HG02884 (cell line): ENCODE measurements at regions not wholly inside any gene's neighbourhood (a gene's known extent, or its start where the extent isn't known, plus 50 kb on each side); places are given as distances from the start of the nearest gene placed in this dataset.

Experiments used
- ATAC-seq: cut with Tn5 transposase; IDR thresholded peaks from one replicate; pipeline ENCODE4 v1.9.1; 2021; ENCODE audit warnings: mild to moderate bottlenecking, moderate library complexity; ENCODE audit not compliant: unreplicated experiment

DNA sequence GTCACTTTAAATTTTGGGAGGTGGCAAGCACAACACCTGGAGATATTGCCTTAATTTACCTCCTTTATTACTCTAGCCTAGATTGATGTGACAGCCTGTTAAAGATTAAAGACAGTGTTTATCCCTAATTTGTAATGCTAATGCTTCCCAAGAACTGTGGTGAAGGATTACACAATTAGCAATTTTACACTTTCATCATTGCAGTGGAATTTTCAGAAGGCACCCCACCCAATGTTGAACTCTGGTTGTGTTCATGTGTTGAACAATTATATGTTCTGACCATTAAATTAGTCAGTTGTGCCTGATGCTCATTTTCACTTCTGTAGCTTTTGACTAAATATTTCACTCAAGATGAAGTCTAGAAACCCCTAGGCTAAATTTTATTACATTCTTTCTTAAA is 317.1 kb upstream of the CWC22 start:
- ATAC-seq = no peak

DNA sequence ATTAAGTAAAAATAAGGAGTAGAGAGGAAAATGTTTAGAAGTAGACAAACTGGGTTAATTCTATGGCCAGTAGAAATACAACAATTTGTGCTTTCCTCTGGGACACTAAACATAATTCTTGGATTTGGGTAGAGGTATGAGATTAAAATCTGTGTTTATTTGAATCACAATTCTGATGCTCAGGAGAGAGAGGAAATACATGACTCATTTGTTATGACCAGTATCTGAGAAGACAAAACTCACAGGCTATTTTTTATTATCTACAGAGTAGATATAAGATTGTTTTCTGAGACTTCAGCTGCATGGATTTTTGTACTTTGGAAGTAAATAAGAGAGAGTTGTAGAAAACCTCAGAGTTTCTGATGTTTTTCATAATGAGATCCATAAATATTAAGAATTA is 315.7 kb upstream of the CWC22 start:
- ATAC-seq = no peak

DNA sequence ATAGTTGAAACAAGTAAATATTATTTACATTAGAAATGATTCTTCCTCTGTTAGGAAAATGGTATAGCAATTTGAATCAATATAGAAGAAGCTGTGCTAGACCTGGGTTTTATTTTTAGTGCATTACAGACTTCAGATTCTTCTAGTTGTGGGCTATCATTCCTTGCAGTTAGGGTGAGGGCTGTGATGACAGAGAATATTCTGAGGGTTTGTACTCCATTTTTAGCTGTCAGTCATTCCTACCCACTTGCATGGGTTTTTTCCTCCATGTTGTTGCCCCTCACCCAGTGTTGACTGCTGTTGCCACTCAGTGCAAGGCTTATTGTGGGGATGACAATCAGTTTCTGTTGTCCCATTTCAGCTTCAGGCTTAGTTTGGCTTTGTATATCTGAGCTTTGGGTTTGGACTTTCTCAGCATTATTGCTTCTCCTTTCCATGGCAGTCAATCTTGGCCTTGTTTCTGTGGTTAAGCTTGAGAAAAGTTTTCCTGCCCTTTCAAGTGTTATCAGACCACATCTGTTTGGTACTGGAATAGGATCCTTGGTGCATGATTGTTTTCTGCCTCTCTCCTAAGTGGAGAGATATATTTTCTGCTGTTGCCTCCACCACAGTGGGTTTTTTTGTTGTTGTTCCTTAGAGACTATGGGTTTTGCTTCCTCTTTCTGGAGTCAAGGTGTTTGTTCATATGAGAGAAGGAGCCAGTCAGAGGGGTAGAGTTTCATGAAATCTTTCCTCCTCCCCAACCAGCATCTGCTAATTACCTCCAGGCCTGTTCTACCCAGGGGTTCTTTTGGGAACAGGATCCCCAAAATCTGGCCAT is 312.7 kb upstream of the CWC22 start:
- ATAC-seq = peak; percentile 91

DNA sequence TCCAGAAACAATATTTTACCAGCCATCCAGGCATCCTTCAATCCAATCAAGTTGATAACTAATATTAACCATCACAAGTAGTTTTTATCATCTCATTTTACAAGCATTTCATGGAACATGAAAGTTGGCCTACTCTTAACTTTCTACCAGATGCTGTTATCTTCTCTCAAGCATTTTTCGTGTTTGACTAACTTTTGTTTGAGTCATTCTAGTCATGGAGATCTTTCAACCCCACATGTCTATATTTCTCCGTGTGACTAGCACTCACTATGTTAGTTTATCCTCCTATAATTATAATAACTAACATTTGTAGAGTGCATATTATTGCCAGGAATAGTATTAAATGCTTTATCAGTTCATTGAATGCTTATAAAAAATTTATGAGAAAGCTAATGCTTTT is 307.0 kb upstream of the CWC22 start:
- ATAC-seq = no peak

DNA sequence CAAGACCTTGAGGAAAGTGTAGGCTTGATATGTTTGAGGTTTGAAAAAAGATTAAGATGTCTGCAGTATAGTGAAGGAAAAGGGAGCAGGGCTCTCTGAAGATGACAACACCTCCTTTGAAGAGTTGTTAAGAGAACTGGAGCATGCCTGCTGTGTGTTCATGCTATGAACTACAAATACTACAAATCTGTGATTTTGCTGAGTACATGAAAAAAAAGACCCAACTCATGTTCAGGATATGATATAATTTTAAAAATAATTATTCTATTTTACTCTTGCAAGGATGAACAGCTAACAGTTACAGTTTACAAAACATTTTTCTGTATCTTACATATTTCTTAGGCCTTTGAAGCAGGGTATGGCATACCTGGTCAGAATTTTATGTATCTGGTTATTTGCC is 305.4 kb upstream of the CWC22 start:
- ATAC-seq = no peak

DNA sequence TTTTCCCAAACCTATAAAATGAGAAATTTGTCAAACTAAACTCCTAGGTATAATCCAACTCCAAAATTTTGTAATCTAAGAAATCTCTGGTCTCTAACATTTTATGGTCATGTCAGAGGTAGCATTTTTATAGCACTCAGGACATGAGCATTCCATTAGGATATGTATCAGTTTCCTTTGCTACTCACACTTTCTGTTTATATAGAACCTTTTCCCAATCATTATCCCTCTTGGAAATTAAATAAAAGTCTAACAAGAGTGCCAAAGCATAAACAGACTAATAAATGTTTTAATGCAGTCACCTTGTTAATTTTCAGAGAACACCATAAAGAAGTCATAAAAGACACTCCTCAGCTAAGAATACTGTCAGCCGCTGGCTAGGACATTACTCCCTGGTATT is 300.0 kb upstream of the CWC22 start:
- no peak for ATAC-seq

DNA sequence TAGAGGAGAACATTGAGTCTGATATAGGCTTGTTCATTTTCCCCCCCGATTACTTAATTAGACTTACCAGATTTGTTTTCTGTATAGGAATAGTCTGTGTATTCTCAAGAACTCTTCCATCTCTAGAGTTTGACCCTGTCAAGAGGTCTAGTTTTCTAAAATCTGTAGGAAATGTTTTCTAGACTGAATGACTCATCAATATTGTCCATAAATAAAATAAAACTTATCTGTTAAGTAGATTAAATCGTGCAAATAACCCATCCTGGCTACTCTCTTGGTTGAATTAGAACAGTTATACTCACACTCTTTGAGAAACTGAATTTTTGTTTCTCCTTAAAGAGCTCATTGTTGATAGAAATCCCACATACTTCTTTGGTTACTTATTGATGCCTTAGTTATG is 299.2 kb upstream of the CWC22 start:
- ATAC-seq = no peak

DNA sequence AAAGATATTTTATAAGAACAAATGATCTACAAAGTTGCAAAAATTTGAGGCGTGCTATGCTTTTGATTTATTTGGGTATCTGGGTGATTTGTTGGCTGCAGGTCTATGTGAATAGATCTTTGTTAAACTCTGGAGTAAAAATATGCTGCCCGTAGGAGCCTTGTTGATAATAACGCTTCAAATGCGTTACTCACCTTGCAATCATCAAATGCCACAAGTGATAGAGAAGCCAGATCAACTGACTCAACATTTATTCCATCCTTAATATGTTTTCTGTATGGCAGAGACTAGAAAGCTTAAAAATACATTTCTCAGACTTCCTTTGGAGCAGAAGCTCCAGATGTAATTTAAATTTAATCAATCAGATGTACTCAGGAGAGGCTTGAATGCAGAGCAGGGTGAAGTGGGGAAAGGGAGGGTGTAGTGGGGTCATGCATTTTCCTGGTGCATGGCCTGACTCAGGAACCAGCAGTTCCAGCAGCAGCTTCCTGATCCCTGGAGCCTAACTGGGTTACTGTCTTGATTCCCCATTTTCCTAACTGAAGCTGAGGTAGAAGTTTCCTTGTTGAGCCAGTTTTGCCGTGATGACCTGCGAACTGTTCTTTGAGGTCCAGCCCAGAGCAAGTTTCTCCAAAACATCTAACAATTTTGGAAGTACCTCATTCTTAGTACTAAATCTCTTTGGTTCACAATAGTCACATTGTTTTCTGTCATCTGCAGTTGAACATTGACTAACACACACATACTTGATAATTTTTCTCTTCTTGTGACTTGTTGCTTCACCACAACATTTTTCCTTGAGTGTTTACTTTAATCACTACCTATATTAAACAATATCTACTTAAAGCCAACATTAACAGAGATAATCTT is 284.7 kb upstream of the CWC22 start:
- ATAC-seq = no peak

DNA sequence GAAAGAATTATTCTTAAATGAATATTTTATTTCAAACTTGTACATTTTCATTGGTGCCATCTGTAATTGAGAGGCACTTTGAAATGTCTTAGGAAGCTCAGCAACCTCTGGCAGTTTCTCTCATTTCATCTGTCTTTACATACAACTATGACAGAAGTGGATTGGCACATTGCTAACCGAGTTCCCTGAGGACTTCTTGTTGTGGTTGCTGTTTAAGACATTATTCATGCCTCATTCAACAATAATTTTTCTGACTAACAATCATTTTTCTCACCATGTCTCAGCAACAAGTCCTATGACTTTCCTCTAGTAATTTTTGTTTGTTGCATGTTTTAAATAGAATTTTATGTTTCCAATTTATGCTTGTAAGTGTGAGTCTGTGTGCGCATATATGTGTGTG is 284.0 kb upstream of the CWC22 start:
- no peak for ATAC-seq

DNA sequence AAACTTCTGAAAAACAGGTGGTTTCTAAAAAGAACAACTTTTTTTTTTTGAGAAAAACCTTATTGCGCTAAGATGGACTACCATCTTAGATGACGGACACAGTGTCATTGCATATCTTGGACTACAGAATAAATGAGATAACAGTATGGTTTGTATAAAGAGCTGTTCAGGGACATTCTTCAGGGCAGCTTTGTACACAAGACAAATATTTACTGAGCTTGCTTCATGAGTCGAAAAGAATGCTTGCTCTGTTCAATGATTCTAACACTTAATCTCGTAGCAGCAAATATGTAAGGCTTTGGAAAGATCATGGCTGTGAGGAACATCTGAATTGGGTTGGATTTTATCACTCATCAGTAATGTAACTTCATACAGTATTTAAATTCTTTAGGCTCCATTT is 282.5 kb upstream of the CWC22 start:
- no peak for ATAC-seq

DNA sequence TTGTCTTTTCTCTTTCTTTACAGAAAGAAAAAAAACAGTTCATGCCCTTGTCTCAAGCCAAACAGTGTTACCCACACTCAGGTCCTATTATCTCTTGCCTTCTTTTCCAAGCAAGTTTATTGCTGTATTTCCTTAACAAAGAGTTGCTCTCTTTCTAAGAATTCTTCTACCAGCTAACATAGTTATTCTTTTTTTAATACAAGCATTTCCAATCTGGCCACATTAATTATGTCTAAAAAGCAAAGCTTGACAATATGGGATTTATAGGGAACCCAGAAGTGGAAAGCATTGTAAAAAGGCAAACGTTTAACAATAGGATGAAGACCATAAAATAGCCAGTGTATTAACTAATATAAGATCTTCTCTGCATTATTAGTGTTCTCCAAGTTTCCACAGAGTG is 272.5 kb upstream of the CWC22 start:
- ATAC-seq = no peak

DNA sequence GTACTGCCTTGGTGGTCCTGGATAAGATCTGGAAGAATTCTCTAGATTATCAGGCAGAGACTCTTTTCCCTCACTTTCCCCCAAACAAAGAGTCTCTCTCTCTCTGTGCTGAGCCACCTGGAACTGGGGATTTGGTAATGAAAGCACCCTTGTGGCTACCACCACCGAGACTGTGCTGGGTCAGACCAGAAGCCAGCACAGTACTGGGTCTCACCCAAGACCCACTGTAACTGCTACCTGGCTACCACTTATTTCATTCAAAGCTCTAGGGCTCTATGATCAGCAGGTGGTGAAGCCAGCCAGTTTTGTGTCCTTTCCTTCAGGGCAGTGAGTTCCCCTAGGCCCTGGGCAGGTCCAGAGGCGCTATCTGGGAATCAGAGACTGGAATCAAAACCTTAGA is 269.6 kb upstream of the CWC22 start:
- ATAC-seq = no peak

DNA sequence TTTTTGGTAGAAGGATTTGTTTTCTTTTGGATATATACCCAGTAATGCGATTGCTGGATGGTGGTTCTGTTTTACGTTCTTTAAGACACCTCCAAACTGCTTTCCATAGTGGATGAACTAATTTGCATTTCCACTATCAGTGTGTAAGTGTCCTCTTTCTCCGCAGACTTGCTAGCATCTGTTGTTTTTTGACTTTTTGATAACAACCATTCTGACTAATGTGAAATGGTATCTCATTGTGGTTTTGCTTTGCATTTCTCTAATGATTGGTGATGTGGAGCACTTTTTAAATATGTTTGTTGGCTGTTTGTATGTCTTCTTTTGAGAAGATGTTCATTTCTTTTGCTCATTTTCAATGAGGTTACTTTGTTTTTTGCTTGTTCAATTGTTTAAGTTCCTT is 260.9 kb upstream of the CWC22 start:
- no peak for ATAC-seq

DNA sequence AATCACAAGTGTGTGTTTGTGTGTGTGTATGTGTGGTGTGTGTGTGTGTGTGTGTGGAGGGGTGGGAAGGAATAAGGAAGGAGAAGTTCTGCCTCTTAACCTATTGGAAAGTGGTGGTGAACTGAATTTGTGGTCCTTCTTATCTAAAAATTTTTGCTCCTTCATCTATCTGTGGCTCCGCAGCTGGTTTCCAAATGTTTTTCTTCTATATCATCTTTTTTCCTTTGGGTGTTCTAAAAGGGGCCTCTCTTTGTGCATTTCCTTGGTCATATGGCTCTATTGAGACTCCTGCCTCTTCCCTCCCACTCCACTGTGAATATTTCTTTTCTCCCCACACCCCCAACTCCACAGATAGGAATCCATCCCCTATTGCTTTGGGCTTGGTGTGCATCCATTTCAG is 254.9 kb upstream of the CWC22 start:
- no peak for ATAC-seq

DNA sequence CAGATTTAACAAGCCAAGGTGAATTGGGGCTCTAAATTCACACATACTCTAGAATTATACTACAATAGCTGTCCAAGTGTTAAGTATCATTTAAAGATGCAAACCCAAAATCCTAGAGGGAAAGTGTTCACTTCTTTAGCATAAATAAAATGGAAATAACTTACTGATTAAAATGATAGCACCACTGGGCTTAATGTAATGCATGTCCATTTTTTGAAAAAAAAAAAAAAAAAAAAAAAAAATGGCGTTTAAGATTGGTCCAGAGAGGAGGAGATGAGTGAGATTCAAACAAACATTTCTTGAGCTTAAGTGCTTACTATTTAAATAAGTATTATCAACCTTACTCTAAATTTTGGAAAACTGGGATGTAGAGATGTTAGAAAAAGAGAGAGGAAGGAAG is 251.5 kb upstream of the CWC22 start:
- ATAC-seq = no peak

DNA sequence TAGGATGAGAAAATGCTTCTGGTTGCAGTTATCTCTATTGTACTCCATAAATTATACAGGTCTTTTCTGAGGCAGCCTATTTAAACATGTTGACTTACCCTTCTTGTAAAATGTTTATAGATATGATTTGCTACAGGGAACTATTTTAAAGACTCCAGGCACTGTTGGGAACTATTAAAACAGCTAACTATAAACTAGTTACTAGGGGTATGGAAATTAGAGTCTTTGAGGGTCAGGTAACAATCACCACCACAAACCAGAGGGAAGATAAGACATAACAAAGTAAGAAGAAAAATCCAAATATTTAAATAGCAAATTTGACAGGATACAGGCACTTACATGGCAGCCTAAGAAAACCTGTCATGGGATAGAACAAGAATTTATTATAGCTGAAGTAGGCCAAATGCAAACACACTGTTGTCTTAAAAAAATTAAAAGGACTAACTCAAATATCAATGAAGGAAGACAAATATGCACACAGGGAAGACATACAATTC is 251.0 kb upstream of the CWC22 start:
- ATAC-seq = no peak

DNA sequence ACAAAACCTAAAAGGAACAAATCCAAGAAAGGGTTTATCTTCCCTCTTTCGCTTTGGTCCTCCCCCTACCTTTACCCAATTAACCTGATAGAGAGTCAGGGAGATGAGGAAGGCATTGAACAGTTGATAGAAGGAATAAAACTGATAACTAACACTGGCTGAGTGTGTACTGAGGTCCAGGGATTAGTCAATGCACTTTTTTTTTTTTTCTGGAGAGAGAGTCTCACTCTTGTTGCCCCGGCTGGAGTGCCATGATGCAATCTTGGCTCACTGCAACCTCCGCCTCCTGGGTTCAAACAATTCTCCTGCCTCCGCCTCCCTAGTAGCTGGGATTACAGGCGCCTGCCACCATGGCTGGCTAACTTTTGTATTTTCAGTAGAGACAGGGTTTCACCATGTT is 250.2 kb upstream of the CWC22 start:
- no peak for ATAC-seq

DNA sequence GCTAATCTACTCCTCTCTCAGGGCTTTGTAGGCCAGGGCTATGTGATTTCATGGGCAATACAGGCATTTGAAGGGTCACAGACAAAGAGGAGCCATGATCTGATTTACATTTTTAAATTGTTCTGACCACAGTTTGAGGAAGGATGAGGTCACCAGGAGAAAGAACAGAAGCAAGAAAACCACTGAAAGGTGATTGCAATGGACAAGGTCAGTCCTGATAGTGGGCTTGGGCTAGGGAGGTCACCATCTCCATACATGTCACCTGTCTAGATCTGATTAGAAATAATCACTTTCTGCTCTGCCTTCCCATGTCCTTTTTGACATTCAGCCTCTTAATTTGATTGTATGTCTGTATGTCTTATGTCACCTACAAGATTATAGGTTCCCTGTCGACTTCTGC is 248.9 kb upstream of the CWC22 start:
- no peak for ATAC-seq

DNA sequence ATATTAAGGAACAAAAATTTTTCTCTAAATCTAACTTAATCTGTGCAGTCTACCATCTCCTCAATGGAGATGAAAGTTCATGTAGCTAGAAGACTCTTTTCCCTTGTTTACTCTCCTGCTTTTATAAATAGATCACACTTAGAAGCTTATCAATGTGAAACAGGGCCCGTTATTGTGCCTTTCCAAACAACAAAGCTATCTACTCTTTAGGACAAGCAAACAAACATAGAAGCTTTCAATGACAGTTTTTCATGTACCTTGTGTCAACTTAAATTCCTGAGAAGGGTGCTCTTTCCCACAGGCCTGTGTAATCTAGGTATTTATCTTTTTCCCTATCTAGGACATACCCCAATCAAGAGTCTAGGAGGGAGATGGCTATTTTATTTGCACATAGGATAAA is 247.8 kb upstream of the CWC22 start:
- no peak for ATAC-seq

DNA sequence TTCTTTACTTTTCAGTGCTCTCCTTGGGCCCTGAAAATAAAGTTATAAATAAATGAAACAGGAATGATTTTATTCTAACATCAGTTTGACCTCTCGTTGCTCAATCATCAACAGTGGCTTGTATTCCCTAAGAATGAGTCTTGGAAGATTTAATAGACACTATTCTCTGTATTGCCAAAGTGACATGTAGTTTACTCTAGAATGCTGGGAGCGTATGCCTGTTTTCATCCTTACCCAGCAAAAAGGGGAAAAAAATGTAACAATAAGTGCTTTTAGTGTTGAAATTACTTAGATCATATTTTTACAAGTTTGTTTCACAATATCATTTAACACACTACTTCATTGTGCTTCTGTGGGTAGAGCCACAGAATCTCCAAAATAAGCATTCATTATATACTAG is 240.6 kb upstream of the CWC22 start:
- ATAC-seq = no peak

DNA sequence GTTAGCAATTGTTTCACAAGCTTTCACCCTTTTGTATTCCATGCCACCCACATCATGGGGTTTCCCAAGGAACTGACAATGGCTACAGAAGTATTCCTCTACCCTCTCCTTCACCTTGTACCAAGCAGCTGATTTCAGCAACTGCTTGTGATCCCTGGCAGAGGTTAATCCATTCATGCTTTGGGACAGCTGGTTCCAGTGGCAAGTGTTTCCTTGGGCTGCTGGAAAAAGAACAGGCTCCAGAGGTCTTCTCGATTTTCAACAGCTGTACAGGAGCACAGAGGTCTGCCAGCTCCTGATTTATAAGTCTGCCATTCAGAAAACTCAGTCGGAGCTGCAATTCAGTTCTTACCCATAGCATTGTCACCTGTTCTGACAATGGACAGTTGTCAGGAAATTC is 239.2 kb upstream of the CWC22 start:
- ATAC-seq = no peak

DNA sequence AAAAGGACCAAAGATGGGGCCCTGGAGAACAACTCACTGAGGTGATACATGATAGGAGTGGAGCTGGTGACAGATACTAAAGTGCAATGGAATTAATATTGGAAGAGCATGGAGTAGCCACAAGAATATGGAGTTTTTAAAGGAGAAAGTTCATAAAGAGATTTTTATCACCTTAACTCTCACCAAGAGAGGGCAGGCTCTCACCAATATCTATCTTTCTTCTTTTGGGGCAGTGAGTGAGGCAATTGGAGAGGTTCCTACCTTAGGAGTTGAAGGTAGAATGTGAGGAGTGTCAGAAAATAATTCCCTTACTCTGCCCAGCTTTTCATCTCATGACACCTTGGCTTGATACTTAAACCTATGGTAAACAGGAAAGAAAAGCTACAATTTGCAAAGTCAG is 233.7 kb upstream of the CWC22 start:
- no peak for ATAC-seq
